A673 (cell line): ENCODE measurements at regions not wholly inside any gene's neighbourhood (a gene's known extent, or its start where the extent isn't known, plus 50 kb on each side); places are given as distances from the start of the nearest gene placed in this dataset.

ENCODE experiments used
- BruUV-seq: library from RNA; stranded (reverse); fragments of 400-500 nt; replicated peaks from 2 replicates; lab custom pipeline; 2021; lab: Mats Ljungman, UMichigan
- CTCF ChIA-PET: fragments of 300-600 bp; sonication (Branson Sonifier 250); formaldehyde crosslinking; loops from one replicate; lab custom pipeline; 2022; ENCODE audit warnings: antibody characterized with exemption; lab: Charles Lee
- POLR2A ChIA-PET: fragments of 300-600 bp; sonication (Branson Sonifier 250); formaldehyde crosslinking; loops from one replicate; lab custom pipeline; 2022; ENCODE audit warnings: antibody characterized with exemption; ENCODE audit not compliant: low non-redundant PET; lab: Charles Lee
- DNase-seq: peaks from one replicate; pipeline ENCODE4 v3.0.0-alpha.2; 2015; ENCODE audit warnings: low spot score
- H3K27ac ChIP-seq: fragments of 200-600 bp; sonication (generic); 2 replicates; pipeline ENCODE4 v1.5.1; 2016; ENCODE audit warnings: mixed run types, low read depth, mild to moderate bottlenecking, mixed read lengths, antibody characterized with exemption, low read length; ENCODE audit not compliant: poor library complexity, severe bottlenecking
- H3K27me3 ChIP-seq: fragments of 200-600 bp; sonication (generic); replicated peaks from 2 replicates; pipeline ENCODE4 v1.6.1; 2017; ENCODE audit warnings: mixed run types, low read depth, mild to moderate bottlenecking, mixed read lengths, antibody characterized with exemption, low read length; ENCODE audit not compliant: insufficient read depth, poor library complexity
- H3K36me3 ChIP-seq: fragments of 200-600 bp; sonication (generic); 2 replicates; pipeline ENCODE4 v1.6.1; 2016; ENCODE audit warnings: mixed run types, mild to moderate bottlenecking, mixed read lengths, antibody characterized with exemption, low read length; ENCODE audit not compliant: insufficient read depth, poor library complexity, severe bottlenecking
- H3K4me1 ChIP-seq: fragments of 200-600 bp; sonication (generic); 2 replicates; pipeline ENCODE4 v1.6.1; 2017; ENCODE audit warnings: mixed run types, mild to moderate bottlenecking, mixed read lengths, antibody characterized with exemption, low read length; ENCODE audit not compliant: insufficient read depth, poor library complexity, severe bottlenecking
- H3K4me3 ChIP-seq: fragments of 200-600 bp; sonication (generic); 2 replicates; pipeline ENCODE4 v1.5.1; 2016; ENCODE audit warnings: low read depth, mixed run types, mild to moderate bottlenecking, mixed read lengths, low read length; ENCODE audit not compliant: poor library complexity, severe bottlenecking
- H3K9me3 ChIP-seq: fragments of 200-600 bp; sonication (generic); 2 replicates; pipeline ENCODE4 v1.6.1; 2016; ENCODE audit warnings: mixed run types, low read depth, mild to moderate bottlenecking, mixed read lengths, antibody characterized with exemption, low read length; ENCODE audit not compliant: poor library complexity, severe bottlenecking
- EZH2 ChIP-seq: fragments of 200-600 bp; sonication (generic); IDR thresholded peaks from 2 replicates; pipeline ENCODE4 v1.6.1; 2017; ENCODE audit warnings: borderline replicate concordance, low read depth, mild to moderate bottlenecking, mixed read lengths, antibody characterized with exemption, low read length; ENCODE audit not compliant: poor library complexity, severe bottlenecking
- intact Hi-C: fragments of 100-400 bp; cut with micrococcal nuclease; formaldehyde crosslinking; loops from one replicate; pipeline ENCODE4 v1.10.0; 2022; ENCODE audit not compliant: unreplicated experiment
- TF ChIP-seq, protein P1 (sequence below): fragments of 300-800, 200-600 bp; sonication (generic); conservative IDR thresholded peaks from 2 replicates; pipeline ENCODE4 v1.5.1; 2017; ENCODE audit warnings: low read depth, mild to moderate bottlenecking, antibody characterized with exemption, low read length, moderate library complexity, mixed read lengths

DNA sequence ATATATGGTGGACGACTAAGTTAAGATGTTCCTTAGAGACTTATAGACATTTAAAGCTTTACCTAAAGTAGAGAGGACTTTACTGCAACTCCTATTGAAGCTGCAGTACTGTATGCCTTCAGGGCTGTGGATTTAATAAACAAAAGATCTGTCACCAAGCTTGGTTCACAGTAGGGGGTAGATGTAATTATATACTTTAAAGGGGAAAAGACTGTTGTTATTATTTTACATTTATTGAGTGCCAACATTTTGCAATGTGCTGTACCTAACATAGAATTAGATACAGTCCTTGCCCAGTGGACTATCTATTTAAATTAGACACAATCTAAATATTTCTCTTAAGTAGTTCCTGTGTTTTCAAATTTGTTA, 67.2 kb downstream of the SLIT2 start:
- peaks cover 46% of the 10 kb centered on the region for H3K4me1 ChIP-seq
- peak overlapping the region; percentile 13 for H3K4me3 ChIP-seq
- H3K9me3 ChIP-seq: no peaks in the 10 kb centered on the region
- no TSS peak for BruUV-seq
- H3K27me3 ChIP-seq: no peaks in the 10 kb centered on the region
- ChIA-PET CTCF (no interaction called here), POLR2A (no interaction called here)
- no peaks in the 10 kb centered on the region for H3K36me3 ChIP-seq
- no peak for TF ChIP-seq EZH2
- TF ChIP-seq, protein P1, sequence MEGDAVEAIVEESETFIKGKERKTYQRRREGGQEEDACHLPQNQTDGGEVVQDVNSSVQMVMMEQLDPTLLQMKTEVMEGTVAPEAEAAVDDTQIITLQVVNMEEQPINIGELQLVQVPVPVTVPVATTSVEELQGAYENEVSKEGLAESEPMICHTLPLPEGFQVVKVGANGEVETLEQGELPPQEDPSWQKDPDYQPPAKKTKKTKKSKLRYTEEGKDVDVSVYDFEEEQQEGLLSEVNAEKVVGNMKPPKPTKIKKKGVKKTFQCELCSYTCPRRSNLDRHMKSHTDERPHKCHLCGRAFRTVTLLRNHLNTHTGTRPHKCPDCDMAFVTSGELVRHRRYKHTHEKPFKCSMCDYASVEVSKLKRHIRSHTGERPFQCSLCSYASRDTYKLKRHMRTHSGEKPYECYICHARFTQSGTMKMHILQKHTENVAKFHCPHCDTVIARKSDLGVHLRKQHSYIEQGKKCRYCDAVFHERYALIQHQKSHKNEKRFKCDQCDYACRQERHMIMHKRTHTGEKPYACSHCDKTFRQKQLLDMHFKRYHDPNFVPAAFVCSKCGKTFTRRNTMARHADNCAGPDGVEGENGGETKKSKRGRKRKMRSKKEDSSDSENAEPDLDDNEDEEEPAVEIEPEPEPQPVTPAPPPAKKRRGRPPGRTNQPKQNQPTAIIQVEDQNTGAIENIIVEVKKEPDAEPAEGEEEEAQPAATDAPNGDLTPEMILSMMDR: no peak
- peak overlapping the region; percentile 82 for H3K27ac ChIP-seq
- DNase-seq: peak; percentile 82
- intact Hi-C loops: loop anchor here (5.0 kb wide), 1 partner anchor 98 kb away; no protein-coding TSS in a partner anchor

DNA sequence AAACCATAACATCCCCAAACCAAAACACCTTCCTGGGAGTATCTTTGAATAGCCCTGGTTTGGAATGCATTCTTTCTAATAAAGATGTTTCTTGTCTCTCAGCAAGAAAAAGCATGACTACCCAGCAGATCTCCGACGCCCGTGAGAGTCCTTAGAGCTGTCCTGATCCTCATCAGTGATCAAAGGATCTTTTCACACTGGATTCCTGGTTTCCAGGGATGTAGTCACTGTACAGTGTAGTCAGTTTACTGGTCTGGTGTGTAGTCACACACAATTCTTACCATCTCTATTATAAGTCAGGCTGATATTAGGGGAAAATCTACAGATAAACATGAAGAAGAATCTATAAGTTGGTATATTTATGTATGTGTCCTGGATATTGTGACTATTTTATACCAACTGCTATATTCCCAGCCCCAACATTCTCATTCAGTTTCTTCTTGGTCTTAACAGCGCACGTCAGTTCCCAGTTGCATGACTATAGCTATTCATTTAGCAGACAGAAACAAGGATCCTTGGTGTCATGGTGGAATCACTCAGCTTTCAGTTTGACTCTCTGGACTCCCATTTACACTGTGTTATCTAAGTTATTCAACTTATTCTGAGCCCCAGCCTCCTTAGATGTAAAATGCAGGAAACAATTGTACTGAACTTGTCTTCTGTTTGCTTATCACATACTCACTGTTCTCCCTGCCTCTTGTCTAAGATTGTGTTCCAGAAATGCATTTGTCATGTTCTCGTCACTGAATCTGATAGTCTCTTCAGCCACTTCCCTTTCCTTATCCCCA, 68.3 kb downstream of the SLIT2 start:
- H3K27ac ChIP-seq: no peak overlapping the region
- intact Hi-C loops: loop anchor here (5.0 kb wide), 1 partner anchor 97 kb away; no protein-coding TSS in a partner anchor
- POLR2A ChIA-PET: no interaction called here
- H3K4me3 ChIP-seq: no peak overlapping the region
- no TSS peak for BruUV-seq
- H3K27me3 ChIP-seq: no peaks in the 10 kb centered on the region
- H3K9me3 ChIP-seq: no peaks in the 10 kb centered on the region
- H3K4me1 ChIP-seq: peaks cover 46% of the 10 kb centered on the region
- CTCF ChIA-PET: no interaction called here
- no peak for DNase-seq
- TF ChIP-seq, protein P1: no peak
- no peak for TF ChIP-seq EZH2
- H3K36me3 ChIP-seq: no peaks in the 10 kb centered on the region

DNA sequence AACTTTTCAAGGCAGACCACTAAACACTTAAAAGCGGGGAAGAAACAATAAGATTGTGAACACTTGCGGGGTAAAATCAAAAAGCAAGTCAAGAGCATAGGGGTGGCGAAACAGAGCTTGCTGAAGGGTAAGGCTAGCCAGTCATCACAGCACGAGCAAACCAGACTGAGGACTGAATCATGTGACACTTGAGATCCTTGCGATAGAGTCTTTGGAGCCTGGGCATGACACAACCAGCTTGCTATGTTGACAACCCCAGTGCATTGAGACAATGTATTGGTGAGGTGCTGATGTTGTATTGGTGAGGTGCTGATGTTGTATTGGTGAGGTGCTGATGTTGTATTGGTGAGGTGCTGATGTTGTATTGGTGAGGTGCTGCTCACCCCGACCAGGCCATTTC, 72.3 kb downstream of the SLIT2 start:
- ChIA-PET POLR2A (no interaction called here), CTCF (no interaction called here)
- Histone ChIP-seq H3K27ac (no peak overlapping the region), H3K36me3 (no peaks in the 10 kb centered on the region), H3K9me3 (no peaks in the 10 kb centered on the region), H3K4me3 (no peak overlapping the region), H3K4me1 (peaks cover 40% of the 10 kb centered on the region), H3K27me3 (no peaks in the 10 kb centered on the region)
- no peak for DNase-seq
- TF ChIP-seq, protein P1: no peak
- TF ChIP-seq EZH2: no peak
- intact Hi-C loops: no loop called here
- BruUV-seq: no TSS peak
